Right cardiac atrium (tissue), 5 donors: ENCODE measurements at regions not wholly inside any gene's neighbourhood (a gene's known extent, or its start where the extent isn't known, plus 50 kb on each side); places are given as distances from the start of the nearest gene placed in this dataset.
A peak's percentile ranks its signal among the peaks of the same experiment; 100 is the strongest.

Experiments used
- ATAC-seq, 2 donors: fragments of 200-7000 bp; cut with Tn5 transposase; one replicate each; pipeline versions ENCODE4 v1.8.0 to v1.9.1; 2020; ENCODE audit warnings: moderate library complexity in 2 of 2, mild to moderate bottlenecking in 1 of 2
- DNase-seq, 3 donors: peaks; one replicate each; pipeline ENCODE4 v3.0.0-alpha.2; 2020
- H3K27ac ChIP-seq: one replicate; pipeline ENCODE4 v1.5.1; 2013; ENCODE audit warnings: mild to moderate bottlenecking, low read length, control low read depth, moderate library complexity
- H3K27me3 ChIP-seq: one replicate; pipeline ENCODE4 v1.6.1; 2013; ENCODE audit not compliant: control insufficient read depth, insufficient read depth
- H3K4me1 ChIP-seq: one replicate; pipeline ENCODE4 v1.6.1; 2013; ENCODE audit warnings: low read length; ENCODE audit not compliant: control insufficient read depth, insufficient read depth
- H3K4me3 ChIP-seq: one replicate; pipeline ENCODE4 v1.5.1; 2013; ENCODE audit warnings: low read length, control low read depth
- H3K9me3 ChIP-seq: one replicate; pipeline ENCODE4 v1.6.1; 2013; ENCODE audit warnings: low read length; ENCODE audit not compliant: control insufficient read depth
- WGBS: extraction: QIAGEN DNeasy Blood & Tissue Kit; methylation state at CpG from one replicate; pipeline ENCODE4 v1.1.7; 2013; 5-methylcytosine and 5-hydroxymethylcytosine counted together
- intact Hi-C, 4 donors: fragments of 100-400 bp; cut with DNase I; formaldehyde crosslinking; loops; one replicate each; pipeline versions ENCODE4 v1.11.0 to v1.14.0; 2022 to 2023
- donor health status: healthy with polysubstance abuse.
- donor health status: DM: no; HTN: yes; CAD: no.
- donor health status: DM: no; HTN: no; CAD: no.
- donor health status: DM: no; HTN: yes; CAD: no; lungs with severe emphysema.
- donor health status: DM: yes; HTN: yes; CAD: no.

GRCh38 chr9:89843591-89843990 lies 238.8 kb downstream of the GADD45G start:
- no peak for ATAC-seq
- 93% methylated on average over 3 of the region's 3 CpGs for WGBS
- DNase-seq: no peak
- Histone ChIP-seq H3K4me1 (peaks cover 2% of the 10 kb centered on the region), H3K9me3 (no peaks in the 10 kb centered on the region), H3K27me3 (no peaks in the 10 kb centered on the region), H3K4me3 (no peak overlapping the region), H3K27ac (no peak overlapping the region)
- intact Hi-C loops: no loop called here

DNA sequence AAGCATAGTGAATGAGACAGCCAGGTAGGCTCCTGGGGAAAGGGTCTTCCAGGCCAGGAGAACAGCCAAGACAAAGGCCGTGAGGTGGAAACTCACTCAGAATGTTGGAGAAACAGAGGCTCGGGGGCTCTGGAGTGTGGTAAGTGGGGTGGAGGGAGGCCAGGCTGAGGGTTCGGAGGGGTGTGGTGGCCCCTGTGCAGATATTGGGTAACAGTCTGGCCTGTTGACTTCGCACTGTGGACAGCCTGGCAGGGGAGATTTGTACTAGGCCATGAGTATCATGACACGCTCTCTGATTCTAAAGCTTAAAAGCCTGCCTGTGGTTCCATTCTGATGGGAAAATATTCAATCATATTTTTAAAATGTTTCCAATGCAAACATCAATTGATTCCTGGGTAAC lies 239.3 kb downstream of the GADD45G start:
- Histone ChIP-seq H3K9me3 (no peaks in the 10 kb centered on the region), H3K4me3 (no peak overlapping the region), H3K27ac (no peak overlapping the region), H3K27me3 (no peaks in the 10 kb centered on the region), H3K4me1 (peaks cover 2% of the 10 kb centered on the region)
- intact Hi-C loops: no loop called here
- no peak for DNase-seq
- no peak for ATAC-seq
- WGBS: 95% methylated on average over 5 of the region's 5 CpGs

GRCh38 chr9:89844535-89844934 lies 239.7 kb downstream of the GADD45G start:
- intact Hi-C loops: no loop called here
- H3K27me3 ChIP-seq: no peaks in the 10 kb centered on the region
- peaks cover 2% of the 10 kb centered on the region for H3K4me1 ChIP-seq
- DNase-seq: no peak
- no peak for ATAC-seq
- WGBS: 90% methylated on average over 6 of the region's 6 CpGs
- H3K9me3 ChIP-seq: no peaks in the 10 kb centered on the region
- H3K27ac ChIP-seq: no peak overlapping the region
- no peak overlapping the region for H3K4me3 ChIP-seq

- intact Hi-C loops: no loop called here
- DNase-seq (no peak), ATAC-seq (no peak)
- Histone ChIP-seq H3K27me3 (no peaks in the 10 kb centered on the region), H3K4me1 (no peaks in the 10 kb centered on the region), H3K9me3 (no peaks in the 10 kb centered on the region), H3K27ac (no peak overlapping the region), H3K4me3 (no peak overlapping the region)
- WGBS: 62% methylated on average over 3 of the region's 3 CpGs
Observed at GRCh38 chr9:89845321-89845720, 240.5 kb downstream of the GADD45G start.

DNA sequence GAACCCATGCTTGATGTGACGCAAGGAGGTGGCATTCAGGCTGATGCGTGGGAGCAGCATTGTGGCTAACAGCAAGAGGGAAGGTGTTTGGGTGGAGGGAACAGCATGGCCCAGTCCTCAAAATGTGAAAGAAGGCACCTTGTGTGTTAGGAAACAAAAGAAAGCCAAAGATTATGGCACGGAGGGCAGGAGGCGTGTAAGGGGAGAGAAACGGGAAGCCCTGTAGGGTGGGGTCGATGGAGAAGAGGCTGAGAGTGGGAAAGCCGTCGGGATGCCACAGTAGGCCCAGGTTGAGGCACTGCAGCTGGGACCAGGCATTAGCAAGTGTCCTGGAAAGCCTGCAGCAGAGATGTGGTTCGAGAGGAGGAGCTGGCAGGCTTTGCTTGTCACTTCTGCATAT lies 241.1 kb downstream of the GADD45G start:
- WGBS: 75% methylated on average over 9 of the region's 9 CpGs
- no peak for DNase-seq
- Histone ChIP-seq H3K27ac (no peak overlapping the region), H3K4me1 (no peaks in the 10 kb centered on the region), H3K27me3 (no peaks in the 10 kb centered on the region), H3K4me3 (no peak overlapping the region), H3K9me3 (no peaks in the 10 kb centered on the region)
- intact Hi-C loops: no loop called here
- no peak for ATAC-seq

- Histone ChIP-seq H3K27me3 (no peaks in the 10 kb centered on the region), H3K4me3 (no peak overlapping the region), H3K9me3 (no peaks in the 10 kb centered on the region), H3K27ac (no peak overlapping the region), H3K4me1 (no peaks in the 10 kb centered on the region)
- 88% methylated on average over 20 of the region's 20 CpGs for WGBS
- no peak for ATAC-seq
- intact Hi-C loops: no loop called here
- no peak for DNase-seq
Observed at GRCh38 chr9:89848060-89849040, 243.5 kb downstream of the GADD45G start.

- DNase-seq: no peak
- Histone ChIP-seq H3K4me3 (no peak overlapping the region), H3K4me1 (no peaks in the 10 kb centered on the region), H3K9me3 (no peaks in the 10 kb centered on the region), H3K27me3 (no peaks in the 10 kb centered on the region), H3K27ac (no peak overlapping the region)
- 86% methylated on average over 5 of the region's 5 CpGs for WGBS
- ATAC-seq: no peak
- intact Hi-C loops: no loop called here
Observed at GRCh38 chr9:89849096-89849495, 244.3 kb downstream of the GADD45G start.

GRCh38 chr9:89850153-89850552 lies 245.3 kb downstream of the GADD45G start:
- intact Hi-C loops: no loop called here
- no peak for DNase-seq
- ATAC-seq: no peak
- no peak overlapping the region for H3K27ac ChIP-seq
- no peaks in the 10 kb centered on the region for H3K27me3 ChIP-seq
- 84% methylated on average over 3 of the region's 3 CpGs for WGBS
- H3K4me1 ChIP-seq: no peaks in the 10 kb centered on the region
- no peaks in the 10 kb centered on the region for H3K9me3 ChIP-seq
- H3K4me3 ChIP-seq: no peak overlapping the region

DNA sequence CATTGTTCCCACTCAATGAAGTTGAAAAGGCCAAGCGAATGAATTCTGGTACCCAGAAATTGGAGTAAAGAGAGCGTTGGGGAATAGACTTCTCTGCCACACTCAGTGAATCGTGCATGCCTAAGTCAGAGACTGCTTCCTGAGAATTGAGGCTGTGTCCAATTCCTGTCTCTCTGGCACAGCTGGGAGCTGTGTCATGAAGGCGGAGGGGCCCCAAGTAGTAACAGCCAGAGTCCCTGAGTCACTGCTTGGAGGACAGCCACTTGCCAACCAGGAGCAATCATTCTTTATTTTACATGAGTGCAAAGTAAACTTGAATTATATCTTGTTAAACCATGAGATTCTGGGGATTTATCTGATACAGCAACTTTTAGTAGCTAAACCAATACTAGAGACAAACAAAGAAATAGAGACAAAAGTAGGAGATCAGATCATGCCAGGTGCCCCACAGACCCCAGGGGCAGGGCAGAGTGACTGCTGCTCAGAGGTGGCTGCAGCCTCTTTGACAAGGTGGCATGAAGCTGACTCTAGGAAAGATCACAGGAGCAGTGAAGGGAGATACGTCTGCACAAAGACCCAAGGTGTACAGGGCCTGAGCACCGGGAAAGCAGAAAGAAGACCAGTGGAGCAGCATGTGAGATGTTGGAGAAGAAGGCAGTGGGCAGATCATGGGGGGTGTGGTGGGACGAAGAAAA lies 246.0 kb downstream of the GADD45G start:
- H3K4me1 ChIP-seq: no peaks in the 10 kb centered on the region
- no peaks in the 10 kb centered on the region for H3K9me3 ChIP-seq
- ATAC-seq: peak; percentile 75 to 85
- no peak overlapping the region for H3K4me3 ChIP-seq
- peak; percentile 52 to 74 (median 73) for DNase-seq
- no peaks in the 10 kb centered on the region for H3K27me3 ChIP-seq
- intact Hi-C loops: no loop called here
- H3K27ac ChIP-seq: no peak overlapping the region
- WGBS: 67% methylated on average over 7 of the region's 7 CpGs

GRCh38 chr9:89853161-89853560 lies 248.3 kb downstream of the GADD45G start:
- no peak overlapping the region for H3K4me3 ChIP-seq
- H3K9me3 ChIP-seq: no peaks in the 10 kb centered on the region
- H3K27me3 ChIP-seq: no peaks in the 10 kb centered on the region
- no peak for ATAC-seq
- no peaks in the 10 kb centered on the region for H3K4me1 ChIP-seq
- intact Hi-C loops: no loop called here
- H3K27ac ChIP-seq: no peak overlapping the region
- no peak for DNase-seq
- WGBS: 88% methylated on average over 5 of the region's 5 CpGs

- Histone ChIP-seq H3K27ac (no peak overlapping the region), H3K4me3 (no peak overlapping the region), H3K9me3 (no peaks in the 10 kb centered on the region), H3K4me1 (no peaks in the 10 kb centered on the region), H3K27me3 (no peaks in the 10 kb centered on the region)
- ATAC-seq: no peak
- intact Hi-C loops: no loop called here
- no peak for DNase-seq
- 93% methylated on average over 3 of the region's 3 CpGs for WGBS
Observed at GRCh38 chr9:89853931-89854330, 249.1 kb downstream of the GADD45G start.
